Limb (tissue), 2 donors: ENCODE measurements at regions not wholly inside any gene's neighbourhood (a gene's known extent, or its start where the extent isn't known, plus 50 kb on each side); places are given as distances from the start of the nearest gene placed in this dataset.
"Not testable (repeated sequence)": the region's sequence is repeated elsewhere in the genome, so short reads cannot be mapped to it uniquely, and the experiment has no call there.

Source experiments
- DNase-seq, 2 donors: peaks; one replicate each; pipeline ENCODE4 v3.0.0-alpha.2; 2016; ENCODE audit errors: extremely low spot score in 2 of 2

GRCh38 chr5:111976705-111977435 lies 219.9 kb upstream of the NREP start:
- DNase-seq, result no peak

GRCh38 chr5:111975133-111975532 lies 218.1 kb upstream of the NREP start:
- DNase-seq, result no peak

- peak in 1 of 2 donors; percentile 42 for DNase-seq
Measured at GRCh38 chr5:111973961-111974360, 217.0 kb upstream of the NREP start.

GRCh38 chr5:111972548-111972947 lies 215.6 kb upstream of the NREP start:
- no peak for DNase-seq

- no peak for DNase-seq
Measured at GRCh38 chr5:111972080-111972479, 215.1 kb upstream of the NREP start.

GRCh38 chr5:111968459-111968858 lies 211.5 kb upstream of the NREP start:
- DNase-seq, result no peak

GRCh38 chr5:111967463-111967862 lies 210.5 kb upstream of the NREP start:
- DNase-seq, result no peak

- no peak for DNase-seq
Measured at GRCh38 chr5:111966290-111966689, 209.3 kb upstream of the NREP start.

- no peak for DNase-seq
Measured at GRCh38 chr5:111963555-111963954, 206.6 kb upstream of the NREP start.

- no peak for DNase-seq
Measured at GRCh38 chr5:111962906-111963305, 205.9 kb upstream of the NREP start.

GRCh38 chr5:111961862-111962261 lies 204.9 kb upstream of the NREP start:
- DNase-seq, result no peak

- DNase-seq, result no peak
Measured at GRCh38 chr5:111960476-111961215, 203.7 kb upstream of the NREP start.

GRCh38 chr5:111958851-111959250 lies 201.9 kb upstream of the NREP start:
- DNase-seq, result no peak

GRCh38 chr5:111956765-111957164 lies 199.8 kb upstream of the NREP start:
- DNase-seq, result not testable (repeated sequence)

GRCh38 chr5:111954516-111955395 lies 197.8 kb upstream of the NREP start:
- no peak for DNase-seq

- DNase-seq, result no peak
Measured at GRCh38 chr5:111953351-111954127, 196.5 kb upstream of the NREP start.

- no peak for DNase-seq
Measured at GRCh38 chr5:111952555-111952954, 195.6 kb upstream of the NREP start.

GRCh38 chr5:111950660-111951059 lies 193.7 kb upstream of the NREP start:
- DNase-seq, result no peak

- peak in 1 of 2 donors; percentile 64 for DNase-seq
Measured at GRCh38 chr5:111948092-111948841, 191.3 kb upstream of the NREP start.

- DNase-seq, result no peak
Measured at GRCh38 chr5:111946556-111946955, 189.6 kb upstream of the NREP start.
